ENCODE measurements at regions not wholly inside any gene's neighbourhood (a gene's known extent, or its start where the extent isn't known, plus 50 kb on each side); places are given as distances from the start of the nearest gene placed in this dataset.

- Histone ChIP-seq H3K27me3 (no peaks in the 10 kb centered on the region), H3K36me3 (no peaks in the 10 kb centered on the region), H3K4me3 (no peak overlapping the region), H3K4me1 (peaks cover 0 to 22% (median 9%) of the 10 kb centered on the region in 3 donors), H3K27ac (peak overlapping the region in 1 of 4 donors; percentile 18), H3K9me3 (no peaks in the 10 kb centered on the region)
- WGBS, 2 donors (ENCODE audit: low coverage in 1 of 2) = 47 to 63% methylated on average over 2 to 3 of the region's 5 CpGs
- TF ChIP-seq CTCF (IDR thresholded peaks at IDR 0.05) (no peak), POLR2A (IDR thresholded peaks at IDR 0.05) (no peak), POLR2AphosphoS5 (IDR thresholded peaks at IDR 0.05) (peak; percentile 26), EP300 (IDR thresholded peaks at IDR 0.05) (no peak)
- ATAC-seq = peak; percentile 84
Observed at GRCh38 chr5:54630738-54631359, 113.3 kb downstream of the SNX18 start.

- no peaks in the 10 kb centered on the region for H3K27me3 ChIP-seq
- H3K36me3 ChIP-seq = no peaks in the 10 kb centered on the region
- no peaks in the 10 kb centered on the region for H3K9me3 ChIP-seq
- H3K4me3 ChIP-seq = no peak overlapping the region
- H3K27ac ChIP-seq = no peak overlapping the region
- no peak for ATAC-seq
- H3K4me1 ChIP-seq = peaks cover 0 to 22% (median 9%) of the 10 kb centered on the region in 3 donors
- 85 to 100% methylated on average over 1 to 2 of the region's 2 CpGs for WGBS, 2 donors (ENCODE audit: low coverage in 1 of 2)
- TF ChIP-seq CTCF (IDR thresholded peaks at IDR 0.05) = no peak
- TF ChIP-seq EP300 (IDR thresholded peaks at IDR 0.05) = no peak
- no peak for TF ChIP-seq POLR2A (IDR thresholded peaks at IDR 0.05)
- TF ChIP-seq POLR2AphosphoS5 (IDR thresholded peaks at IDR 0.05) = no peak
Observed at GRCh38 chr5:54629115-54629514, 111.6 kb downstream of the SNX18 start.

- TF ChIP-seq POLR2A (IDR thresholded peaks at IDR 0.05) (no peak), POLR2AphosphoS5 (IDR thresholded peaks at IDR 0.05) (no peak), EP300 (IDR thresholded peaks at IDR 0.05) (no peak)
- ATAC-seq = no peak
- 100% methylated on average over 1 of the region's 1 CpG; no CpG with 5 or more reads in 1 of the 2 donors for WGBS, 2 donors (ENCODE audit: low coverage in 1 of 2)
- Histone ChIP-seq H3K27ac (no peak overlapping the region), H3K4me1 (peaks cover 0 to 22% (median 9%) of the 10 kb centered on the region in 3 donors), H3K9me3 (peaks cover 0 to 7% (median 0%) of the 10 kb centered on the region in 3 donors), H3K27me3 (no peaks in the 10 kb centered on the region), H3K4me3 (no peak overlapping the region), H3K36me3 (no peaks in the 10 kb centered on the region)
Observed at GRCh38 chr5:54628050-54628449, 110.5 kb downstream of the SNX18 start.

GRCh38 chr5:54626407-54626806, 108.8 kb downstream of the SNX18 start:
- Histone ChIP-seq H3K9me3 (peaks cover 0 to 11% (median 0%) of the 10 kb centered on the region in 3 donors), H3K27ac (no peak overlapping the region), H3K4me3 (no peak overlapping the region), H3K4me1 (peaks cover 0 to 5% (median 0%) of the 10 kb centered on the region in 3 donors), H3K36me3 (no peaks in the 10 kb centered on the region), H3K27me3 (no peaks in the 10 kb centered on the region)
- no peak for ATAC-seq
- TF ChIP-seq CTCF (IDR thresholded peaks at IDR 0.05) (no peak), POLR2AphosphoS5 (IDR thresholded peaks at IDR 0.05) (no peak), EP300 (IDR thresholded peaks at IDR 0.05) (no peak), POLR2A (IDR thresholded peaks at IDR 0.05) (no peak)
- WGBS, 2 donors (ENCODE audit: low coverage in 1 of 2) = 90 to 100% methylated on average over 1 to 2 of the region's 2 CpGs

GRCh38 chr5:54624805-54625568, 107.4 kb downstream of the SNX18 start:
- ATAC-seq = no peak
- TF ChIP-seq CTCF (IDR thresholded peaks at IDR 0.05) (no peak), POLR2AphosphoS5 (IDR thresholded peaks at IDR 0.05) (no peak), POLR2A (IDR thresholded peaks at IDR 0.05) (no peak), EP300 (IDR thresholded peaks at IDR 0.05) (no peak)
- Histone ChIP-seq H3K4me3 (no peak overlapping the region), H3K9me3 (peaks cover 0 to 11% (median 0%) of the 10 kb centered on the region in 3 donors), H3K36me3 (no peaks in the 10 kb centered on the region), H3K27me3 (no peaks in the 10 kb centered on the region), H3K4me1 (no peaks in the 10 kb centered on the region), H3K27ac (no peak overlapping the region)
- 67% methylated on average over 7 to 9 of the region's 9 CpGs for WGBS, 2 donors (ENCODE audit: low coverage in 1 of 2)
